Stimulated activated CD8-positive, alpha-beta memory T cell treated with anti-CD3 and anti-CD28 coated beads, Interleukin-7, amount 100 ng/mL, for 48 hours (primary cell): ENCODE measurements at regions not wholly inside any gene's neighbourhood (a gene's known extent, or its start where the extent isn't known, plus 50 kb on each side); places are given as distances from the start of the nearest gene placed in this dataset.
"Not testable (repeated sequence)": the region's sequence is repeated elsewhere in the genome, so short reads cannot be mapped to it uniquely, and the experiment has no call there.

Source experiments
- DNase-seq, 2 donors: peaks; one replicate each; pipeline ENCODE4 v3.0.0-alpha.2; 2020; ENCODE audit warnings: low read depth in 1 of 2; ENCODE audit errors: extremely low read depth in 1 of 2

DNA sequence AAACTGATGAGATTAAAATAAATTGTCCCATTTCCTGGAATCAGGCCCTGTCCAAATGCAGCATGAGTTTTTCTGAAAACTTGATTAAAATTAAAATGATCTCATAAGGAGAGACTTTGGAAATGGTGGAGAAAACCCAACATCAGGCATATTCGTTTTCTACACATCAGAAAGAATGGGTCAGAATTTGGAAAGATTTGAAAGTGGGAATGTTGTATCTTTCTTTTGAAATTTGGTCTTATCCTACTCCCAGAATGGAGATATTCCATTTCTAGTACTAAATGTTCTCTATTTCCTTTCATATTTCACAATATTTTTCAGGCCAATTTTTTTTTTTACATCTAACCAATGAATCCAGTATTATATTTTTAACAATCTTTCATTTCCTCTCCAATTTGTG lies 223.9 kb upstream of the RXFP2 start:
- no peak for DNase-seq

DNA sequence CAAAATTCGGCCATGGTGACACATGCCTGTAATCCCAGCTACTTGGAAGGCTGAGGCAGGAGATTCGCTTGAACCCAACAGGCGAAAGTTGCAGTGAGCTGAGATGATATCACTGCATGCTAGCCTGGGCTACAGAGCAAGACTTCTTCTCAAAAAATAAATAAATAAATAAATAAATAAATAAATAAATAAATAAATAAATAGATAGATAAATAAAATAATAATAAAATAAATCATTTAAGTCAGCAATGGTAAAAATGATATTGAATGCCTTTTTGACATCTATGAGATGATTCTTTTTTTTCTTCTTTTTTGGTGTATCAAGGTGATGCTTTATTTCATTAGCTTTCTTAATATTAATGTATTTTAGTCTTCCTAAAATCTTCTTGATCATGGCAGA lies 221.7 kb upstream of the RXFP2 start:
- no peak for DNase-seq

DNA sequence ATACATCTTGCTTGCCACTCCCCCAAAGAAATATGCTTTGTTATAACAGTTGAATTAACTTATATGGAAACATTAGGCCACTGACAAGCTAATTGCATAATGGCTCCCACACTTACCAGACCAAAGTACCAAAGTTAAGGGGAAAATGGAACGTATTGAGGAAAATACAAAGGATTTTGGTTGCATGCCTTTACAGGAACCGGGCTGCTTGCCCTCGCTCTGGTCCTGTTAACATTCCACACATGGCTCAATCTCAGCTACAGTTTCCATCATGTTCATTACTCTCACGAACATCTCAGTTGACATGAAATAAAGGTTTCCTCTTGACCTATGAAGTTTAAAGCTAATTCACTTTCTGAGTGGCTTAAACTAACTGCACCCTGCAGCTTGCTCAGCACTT lies 220.7 kb upstream of the RXFP2 start:
- DNase-seq, result no peak

DNA sequence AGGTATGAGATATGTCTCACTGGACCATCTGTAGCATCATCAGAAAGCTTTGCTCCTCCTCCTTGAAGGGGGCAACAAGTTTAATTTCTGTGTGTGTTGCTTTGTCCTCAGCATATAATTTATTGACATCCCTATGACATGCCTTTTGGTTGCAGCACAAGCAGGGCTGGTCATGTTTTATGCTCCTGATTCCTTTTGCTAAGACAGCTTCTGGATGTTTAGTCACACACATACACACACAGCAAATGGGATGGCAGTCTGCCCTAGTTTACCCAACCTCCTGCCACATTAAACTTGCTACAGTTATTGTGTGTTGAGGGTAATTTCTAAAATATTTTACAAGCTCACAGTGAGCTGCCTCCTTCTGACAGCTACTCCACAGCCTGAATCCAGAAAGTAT lies 217.9 kb upstream of the RXFP2 start:
- DNase-seq, result no peak

DNA sequence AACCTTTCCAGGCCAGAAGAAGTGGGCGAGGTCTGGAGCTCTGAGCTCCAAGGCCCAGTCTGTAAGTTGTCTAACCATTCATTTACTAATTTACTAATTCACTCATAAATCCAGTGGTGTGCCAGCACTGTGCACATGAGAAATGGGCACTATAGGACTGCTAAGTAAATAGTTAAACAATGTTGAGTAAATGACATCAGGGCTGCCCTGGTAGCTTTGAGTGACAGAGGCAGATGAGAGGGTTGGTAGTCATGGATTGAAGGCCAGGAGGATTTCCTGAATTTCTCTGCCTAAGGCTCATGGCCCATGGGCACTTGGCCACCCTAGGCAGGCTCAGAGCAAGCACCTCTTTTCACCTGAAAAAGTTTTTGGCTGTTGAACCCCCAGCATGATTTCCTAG lies 216.9 kb upstream of the RXFP2 start:
- DNase-seq, result no peak

DNA sequence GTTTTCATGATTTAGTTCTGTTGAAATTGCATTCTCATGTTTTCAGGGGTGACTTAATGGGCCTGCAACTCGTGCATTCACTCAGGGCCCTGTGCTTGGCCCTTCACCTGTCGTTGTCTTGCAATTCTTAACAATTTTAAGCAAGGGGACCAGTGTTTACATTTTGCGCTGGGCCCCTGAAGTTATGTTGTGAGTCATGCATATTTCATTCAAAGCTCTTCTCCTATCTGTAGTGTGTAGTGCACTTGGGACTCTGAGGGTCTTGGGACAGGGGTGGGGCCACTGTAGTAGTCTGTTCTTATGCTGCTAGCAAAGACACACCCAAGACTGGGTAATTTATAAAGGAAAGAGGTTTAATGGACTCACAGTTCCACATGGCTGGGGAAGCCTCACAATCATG lies 211.2 kb upstream of the RXFP2 start:
- no peak for DNase-seq

DNA sequence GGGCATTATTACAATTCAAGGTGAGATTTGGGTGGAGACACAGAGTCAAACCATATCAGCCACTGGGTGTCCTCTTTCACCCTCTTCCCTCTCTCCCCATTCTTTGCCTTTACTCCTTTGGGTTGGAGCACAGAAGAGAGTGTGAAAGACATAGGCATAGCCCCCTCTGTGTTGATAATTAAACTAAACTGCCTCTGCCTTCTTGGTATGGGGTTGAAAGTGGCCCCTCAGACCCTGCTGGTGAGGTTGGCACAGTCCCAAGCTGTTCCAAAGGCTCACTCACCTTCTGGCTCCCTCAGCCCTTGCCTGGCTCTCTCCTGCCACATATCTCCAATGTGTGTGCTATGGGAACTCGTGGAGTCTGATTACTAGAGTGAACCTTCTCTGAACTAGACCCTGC lies 210.6 kb upstream of the RXFP2 start:
- no peak for DNase-seq

DNA sequence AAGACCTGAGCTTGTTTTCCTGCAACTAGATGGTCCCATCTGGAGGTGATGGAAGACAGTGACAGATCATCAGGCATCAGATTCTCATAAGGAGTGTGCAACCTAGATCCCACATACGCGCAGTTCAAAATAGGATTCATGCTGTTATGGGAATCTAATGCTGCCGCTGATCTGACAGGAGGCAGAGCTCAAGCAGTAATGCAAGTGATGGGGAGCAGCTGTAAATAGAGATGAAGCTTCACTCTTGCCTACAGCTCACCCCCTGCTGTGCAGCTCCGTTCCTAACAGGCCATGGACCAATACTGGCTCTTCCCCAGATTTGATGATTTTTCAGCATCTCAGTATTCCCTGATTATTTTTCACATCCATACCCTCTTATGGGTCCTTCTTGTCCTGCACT lies 208.4 kb upstream of the RXFP2 start:
- no peak for DNase-seq

DNA sequence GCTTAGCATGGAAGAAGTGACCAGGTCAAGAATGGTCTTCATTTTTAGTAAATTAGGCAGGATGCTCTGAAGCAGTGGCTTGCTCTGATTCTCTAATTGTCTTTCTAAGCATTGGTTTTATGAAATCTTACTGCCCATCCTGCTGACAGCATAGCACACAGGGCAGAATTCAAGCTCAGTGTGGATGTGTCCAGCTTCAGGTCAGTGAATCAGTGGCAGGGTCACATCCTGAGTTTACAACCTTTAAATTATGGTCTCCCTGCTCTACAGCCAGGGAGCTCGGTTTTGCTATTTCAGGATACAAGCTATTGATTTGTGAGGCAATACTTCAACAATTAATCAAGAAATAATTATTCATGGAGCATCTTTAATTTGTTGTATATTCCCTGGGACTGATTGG lies 202.3 kb upstream of the RXFP2 start:
- DNase-seq, result no peak

DNA sequence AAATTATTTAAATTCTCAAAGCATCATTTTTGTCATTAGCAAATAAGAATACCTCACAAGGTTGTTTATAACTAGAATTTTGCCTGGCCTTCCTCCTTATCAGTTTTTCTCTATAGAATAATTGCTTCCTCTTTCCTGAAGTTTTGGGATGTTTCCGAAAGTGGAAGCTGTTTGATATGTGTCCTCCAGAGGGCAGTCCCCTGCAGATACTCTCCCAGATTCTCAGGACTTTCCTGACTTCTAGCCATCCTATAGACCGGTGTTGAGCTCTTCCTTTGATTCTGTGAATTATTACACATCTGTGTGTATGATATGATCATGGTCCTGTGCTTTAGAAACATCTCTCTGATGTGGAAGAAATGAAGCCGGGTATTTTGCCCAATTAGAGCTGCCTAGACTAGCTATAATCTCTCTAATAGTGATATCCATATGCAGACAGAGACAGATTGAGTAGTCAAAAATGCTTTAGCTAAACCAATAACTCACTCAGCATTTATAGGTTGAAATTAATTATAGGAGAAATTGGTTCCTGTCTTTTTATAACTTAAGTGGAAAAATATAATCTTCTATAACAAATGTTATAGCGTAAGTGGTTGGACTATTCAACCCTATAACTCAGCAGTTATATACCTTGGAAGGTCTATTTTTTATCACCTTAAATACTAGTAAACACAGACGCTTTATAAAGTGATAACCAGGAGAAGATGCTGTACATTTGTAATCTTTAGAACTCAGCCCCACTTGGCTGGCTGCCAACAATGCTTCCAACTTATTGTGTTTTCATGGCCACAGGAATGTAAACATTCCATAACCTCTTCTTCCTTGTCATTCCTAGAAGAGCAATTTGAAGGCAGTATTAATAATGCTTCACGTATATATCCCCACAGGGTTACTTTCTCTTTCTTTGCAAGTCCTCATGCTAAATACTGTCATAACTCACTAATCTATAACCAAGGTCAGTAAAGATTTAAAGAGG lies 201.0 kb upstream of the RXFP2 start:
- DNase-seq, result no peak

DNA sequence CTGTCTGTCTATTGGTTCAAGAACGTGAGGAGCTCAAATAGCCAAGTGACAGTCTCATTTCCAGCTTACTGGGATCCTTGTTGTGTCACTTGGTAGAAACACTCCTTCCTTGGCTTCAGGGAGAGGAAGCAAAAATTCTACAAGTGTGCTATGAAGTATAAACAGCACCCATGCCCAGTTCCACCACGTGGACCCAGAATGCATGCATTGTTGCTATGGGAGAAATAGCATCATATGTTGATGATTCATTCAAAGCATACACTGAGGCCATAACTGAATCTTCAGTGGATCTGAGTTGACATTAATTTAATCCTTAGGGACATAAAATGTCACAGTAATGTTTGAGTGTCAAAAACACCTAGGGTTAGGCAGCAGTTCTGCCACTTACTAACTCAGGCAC lies 199.0 kb upstream of the RXFP2 start:
- no peak for DNase-seq

DNA sequence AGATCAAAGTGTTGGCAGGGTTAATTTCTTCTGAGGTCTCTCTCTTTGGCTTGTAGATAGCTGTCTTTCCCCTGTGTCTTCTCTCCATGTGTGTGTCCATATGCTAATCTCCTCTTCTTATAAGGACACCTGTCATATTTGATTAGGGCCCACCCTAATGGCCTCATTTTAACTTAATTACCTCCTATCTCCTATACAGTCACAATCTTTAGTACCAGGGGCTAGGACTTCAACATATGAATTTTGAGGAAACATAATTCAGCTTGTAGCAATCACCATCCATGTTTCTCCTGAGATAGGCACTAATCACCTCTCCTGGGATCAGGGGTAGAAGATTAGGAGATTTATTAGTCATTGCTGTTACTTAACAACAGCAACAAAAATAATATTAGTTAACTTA lies 196.1 kb upstream of the RXFP2 start:
- no peak for DNase-seq

DNA sequence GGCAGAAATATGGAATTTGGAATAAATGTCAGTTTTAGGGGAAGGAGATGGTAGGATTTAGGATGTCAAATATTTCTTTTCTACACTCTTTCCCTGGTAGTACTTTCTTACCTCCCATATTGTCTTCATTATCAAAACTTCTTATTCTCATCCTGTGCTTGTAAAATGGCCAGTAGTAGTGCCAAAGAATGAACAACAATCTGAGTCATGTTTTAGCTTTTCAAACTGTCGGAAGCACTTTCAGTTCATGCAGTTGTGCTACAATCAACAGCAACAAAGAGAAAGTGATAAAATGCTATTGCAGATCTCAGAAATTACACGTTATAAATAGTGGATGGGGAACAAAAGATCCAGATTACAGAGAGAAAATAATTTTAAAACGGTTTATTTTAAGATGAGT lies 193.7 kb upstream of the RXFP2 start:
- no peak for DNase-seq

DNA sequence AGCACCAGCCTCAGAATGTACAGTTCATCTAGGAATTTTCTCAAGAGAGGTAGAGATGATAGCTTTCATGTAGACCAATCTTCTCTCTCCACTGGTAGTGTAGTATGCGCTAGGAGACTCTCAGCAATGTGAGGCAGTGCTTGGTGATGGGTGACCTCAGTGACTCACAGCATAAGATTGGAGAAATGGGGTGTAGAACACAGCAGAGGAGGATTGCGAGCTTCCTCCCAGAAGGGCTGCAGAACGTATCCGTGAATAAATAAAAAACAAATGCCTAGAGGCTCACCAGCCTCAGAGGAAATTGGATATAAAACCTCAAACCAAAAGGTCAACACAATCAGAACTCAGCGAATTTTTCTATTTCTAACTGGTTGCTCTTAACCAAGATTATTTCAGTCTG lies 182.9 kb upstream of the RXFP2 start:
- no peak for DNase-seq

DNA sequence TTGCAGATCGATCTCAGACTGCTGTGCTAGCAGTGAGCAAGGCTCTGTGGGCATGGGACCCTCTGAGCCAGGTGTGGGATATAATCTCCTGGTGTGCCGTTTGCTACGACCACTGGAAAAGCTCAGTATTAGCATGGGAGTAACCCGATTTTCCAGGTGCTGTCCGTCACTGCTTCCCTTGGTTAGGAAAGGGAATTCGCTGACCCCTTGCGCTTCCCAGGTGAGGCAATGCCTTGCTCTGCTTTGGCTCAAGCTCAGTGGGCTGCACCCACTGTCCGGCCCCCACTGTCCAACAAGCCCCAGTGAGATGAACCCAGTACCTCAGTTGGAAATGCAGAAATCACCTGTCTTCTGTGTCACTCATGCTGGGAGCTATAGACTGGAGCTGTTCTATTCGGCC lies 155.1 kb upstream of the RXFP2 start:
- DNase-seq, result not testable (repeated sequence)

DNA sequence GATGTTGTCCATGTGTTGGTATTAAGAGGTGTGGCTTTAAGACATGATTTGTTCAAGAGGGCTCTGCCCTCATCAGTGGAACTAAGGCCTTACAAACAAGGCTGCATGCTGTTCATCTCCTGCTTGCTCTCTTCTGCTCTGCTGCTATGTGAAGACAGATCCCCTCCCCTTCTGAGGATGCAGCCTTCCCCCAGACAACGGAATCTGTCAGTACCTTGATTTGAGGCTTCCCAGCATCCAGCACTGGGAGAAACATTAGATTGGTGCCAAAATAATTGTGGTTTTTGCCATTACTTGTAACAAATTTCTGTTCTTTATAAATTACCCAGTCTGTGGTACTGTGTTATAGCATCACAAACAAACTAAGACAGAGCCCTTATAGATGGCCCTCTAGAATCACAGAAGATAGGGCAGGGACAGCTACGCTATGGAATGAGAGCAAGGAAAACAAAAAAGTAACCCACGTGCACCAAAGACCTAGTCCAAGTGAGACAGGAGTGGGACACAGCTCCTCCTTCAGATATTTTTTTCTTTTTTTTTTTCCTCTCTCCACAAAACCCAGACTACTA lies 151.5 kb upstream of the RXFP2 start:
- no peak for DNase-seq

DNA sequence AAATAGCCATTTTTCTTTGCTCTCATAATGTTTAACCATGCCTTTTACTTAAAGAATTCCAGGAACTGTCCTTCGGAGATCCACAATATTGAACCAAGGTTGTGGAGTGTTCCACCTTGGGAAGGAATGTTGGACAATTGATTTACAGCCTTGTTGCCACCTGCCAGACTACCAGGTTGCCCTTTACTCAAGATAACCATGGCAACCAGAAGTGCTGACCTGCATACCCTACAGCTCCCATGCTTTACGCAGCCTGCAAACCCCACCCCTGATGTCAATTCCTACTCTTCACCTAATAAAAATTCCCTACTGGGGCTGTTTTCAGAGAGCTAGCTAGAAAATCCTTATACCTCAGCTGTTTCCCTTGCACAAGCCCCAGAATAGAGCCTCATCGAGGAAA lies 151.0 kb upstream of the RXFP2 start:
- no peak for DNase-seq

DNA sequence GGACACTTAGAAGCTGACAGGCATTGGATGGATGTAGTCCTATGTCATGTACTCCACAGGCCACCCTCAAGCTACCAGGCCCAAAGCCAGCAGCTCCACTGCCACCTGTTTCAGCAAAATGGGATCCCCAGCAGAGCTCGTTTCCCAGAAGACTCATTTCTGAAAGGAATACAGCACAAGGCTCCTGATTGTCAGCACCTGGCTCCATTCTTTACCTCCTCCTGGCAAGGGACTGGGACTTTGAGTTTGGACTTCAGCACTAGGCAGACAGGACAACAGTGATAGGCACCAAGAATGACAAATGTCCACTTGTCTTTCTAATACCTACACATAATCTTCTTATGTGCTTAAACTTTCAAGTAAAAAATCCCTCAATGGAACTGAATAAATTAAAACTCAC lies 150.4 kb upstream of the RXFP2 start:
- no peak for DNase-seq

DNA sequence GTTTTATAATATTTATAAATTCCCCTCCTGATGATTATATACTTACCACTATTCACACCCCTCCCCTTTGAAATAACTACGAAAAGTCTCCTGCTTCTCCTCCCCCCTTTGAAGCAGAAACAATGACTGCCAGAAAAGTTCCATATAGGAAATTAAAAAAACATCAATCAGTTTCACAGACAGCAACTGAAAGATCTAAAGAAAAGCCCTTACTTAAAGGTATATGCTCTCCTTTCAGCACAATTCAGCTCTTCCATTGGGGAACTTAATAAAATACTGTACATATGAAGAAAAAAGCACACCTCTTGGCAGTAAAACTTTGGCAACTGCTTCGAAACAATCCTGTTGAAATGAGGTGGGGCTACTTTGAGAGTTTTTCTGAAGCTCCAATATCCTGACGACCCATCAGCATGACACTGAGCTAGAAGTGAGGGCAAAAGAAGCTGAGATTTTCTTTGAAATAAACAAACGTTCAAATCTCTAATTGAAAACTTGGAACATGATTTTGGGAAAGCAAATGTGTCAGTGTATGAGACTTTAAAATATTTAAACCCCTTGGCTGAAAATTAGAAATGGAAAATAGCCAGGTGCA lies 147.6 kb upstream of the RXFP2 start:
- DNase-seq, result no peak

DNA sequence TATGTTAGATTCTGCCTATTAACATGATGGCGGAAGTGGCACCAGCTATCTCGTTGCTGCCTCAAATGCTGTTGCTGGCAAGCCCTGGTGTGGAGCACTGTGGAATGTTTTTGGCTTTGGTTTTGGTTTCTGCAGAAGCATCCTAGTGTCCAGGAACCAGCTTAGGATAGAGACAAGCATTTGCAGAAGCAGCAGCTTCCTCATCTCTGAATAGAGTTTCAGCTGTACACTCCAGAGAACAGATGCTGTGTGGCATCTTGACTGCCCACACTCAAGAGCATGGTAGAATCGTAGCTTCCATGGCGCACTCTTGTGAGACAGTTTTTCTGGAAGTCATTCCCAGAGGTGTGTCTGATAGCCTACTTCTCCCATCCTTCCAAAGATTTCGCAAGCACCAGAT lies 145.3 kb upstream of the RXFP2 start:
- DNase-seq, result no peak

DNA sequence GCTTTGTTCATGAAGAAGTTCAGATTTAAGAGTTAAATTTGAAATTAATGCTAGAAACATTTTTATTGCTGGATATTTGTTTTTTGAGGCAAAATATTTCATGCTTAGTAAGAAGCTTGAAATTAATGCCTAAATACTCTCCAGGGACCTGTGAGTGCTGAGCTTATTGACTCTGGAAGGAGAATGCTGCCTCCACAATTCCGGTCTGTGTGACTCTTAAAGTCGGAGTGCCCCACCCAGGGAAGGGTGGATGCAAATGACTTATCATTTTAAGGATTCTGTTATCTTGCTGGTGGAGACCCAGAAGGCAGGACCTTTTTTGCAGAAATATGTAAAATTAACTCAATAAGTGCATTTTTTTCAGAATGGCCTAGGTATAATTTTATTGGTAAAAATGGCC lies 143.8 kb upstream of the RXFP2 start:
- DNase-seq, result no peak

DNA sequence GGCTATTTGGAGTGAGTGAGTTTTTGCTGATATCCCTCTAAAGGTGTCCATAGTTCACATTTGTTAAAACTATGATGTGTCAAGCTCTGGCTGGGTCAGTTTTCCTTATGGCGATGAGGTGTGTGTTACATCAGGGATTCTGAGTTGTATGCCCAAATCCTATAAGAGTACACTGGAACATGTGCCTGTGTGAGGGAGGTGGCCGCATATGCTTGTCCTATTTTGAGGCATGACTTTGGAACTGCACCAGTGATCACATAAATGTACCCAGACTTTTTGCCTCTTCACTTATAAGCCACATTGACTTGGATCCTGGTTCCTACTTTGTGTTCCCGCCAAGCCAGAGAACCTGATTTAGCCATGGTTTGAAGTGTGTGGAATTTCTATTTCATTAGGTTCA lies 140.3 kb upstream of the RXFP2 start:
- no peak for DNase-seq
